Activated CD8-positive, alpha-beta T cell treated with anti-CD3 and anti-CD28 coated beads for 36 hours (primary cell): ENCODE measurements at regions not wholly inside any gene's neighbourhood (a gene's known extent, or its start where the extent isn't known, plus 50 kb on each side); places are given as distances from the start of the nearest gene placed in this dataset.

Source experiments
- ATAC-seq: fragments of 200-7000 bp; cut with Tn5 transposase; one replicate; pipeline ENCODE4 v1.10.0; 2021; ENCODE audit warnings: mild to moderate bottlenecking, moderate library complexity
- CTCF ChIA-PET: fragments of 350-600 bp; sonication (Branson Sonifier 250); formaldehyde crosslinking; loops from one replicate; lab custom pipeline; 2021; ENCODE audit warnings: antibody characterized with exemption; lab: Charles Lee
- POLR2A ChIA-PET: fragments of 350-600 bp; sonication (Branson Sonifier 250); formaldehyde crosslinking; loops from one replicate; lab custom pipeline; 2021; ENCODE audit warnings: antibody characterized with exemption; lab: Charles Lee
- DNase-seq: peaks from one replicate; pipeline ENCODE4 v3.0.0-alpha.2; 2020
- H3K27ac Mint-ChIP-seq: one replicate; pipeline ENCODE4 v1.8.0; 2021; ENCODE audit warnings: mild to moderate bottlenecking, mixed read lengths
- H3K27me3 Mint-ChIP-seq: one replicate; pipeline ENCODE4 v1.8.0; 2021; ENCODE audit warnings: mixed read lengths
- H3K36me3 Mint-ChIP-seq: one replicate; pipeline ENCODE4 v1.8.0; 2021; ENCODE audit warnings: low read depth, mixed read lengths
- H3K4me1 Mint-ChIP-seq: one replicate; pipeline ENCODE4 v1.8.0; 2021; ENCODE audit warnings: low read depth, mixed read lengths
- H3K4me3 Mint-ChIP-seq: one replicate; pipeline ENCODE4 v1.8.0; 2021; ENCODE audit warnings: mild to moderate bottlenecking, moderate library complexity, mixed read lengths
- H3K9me3 Mint-ChIP-seq: one replicate; pipeline ENCODE4 v1.8.0; 2021; ENCODE audit warnings: mixed read lengths
- intact Hi-C: fragments of 100-400 bp; cut with micrococcal nuclease; formaldehyde crosslinking; loops from one replicate; pipeline ENCODE4 v1.10.0; 2022
- TF ChIP-seq, protein P1 (sequence below): fragments of 200-600 bp; IDR thresholded peaks from one replicate; pipeline ENCODE4 v1.8.0; 2022; ENCODE audit warnings: antibody characterized with exemption, mild to moderate bottlenecking

DNA sequence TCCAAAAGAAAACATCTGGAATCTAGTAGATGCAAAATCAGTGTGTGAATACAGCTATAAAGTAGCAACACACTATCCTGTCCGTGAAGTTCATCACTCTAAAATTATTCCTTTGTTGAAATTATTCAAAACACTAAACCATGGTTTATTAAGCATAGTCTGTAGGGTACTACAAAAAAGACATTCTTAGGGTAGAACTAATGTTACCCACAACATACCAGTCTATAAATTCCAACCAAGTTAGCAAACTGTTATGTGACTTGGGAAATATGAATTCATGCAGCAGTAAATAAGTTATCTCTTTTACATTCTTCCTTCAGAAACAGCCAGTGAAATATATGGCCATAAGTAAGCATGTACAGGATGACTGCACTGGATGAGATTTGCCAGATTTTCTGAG is 580.3 kb upstream of the ADGRB3 start:
- ATAC-seq: no peak
- H3K36me3 Mint-ChIP-seq: no peaks in the 10 kb centered on the region

GRCh38 chr6:68053805-68054373 is 581.2 kb upstream of the ADGRB3 start:
- CTCF ChIA-PET: no interaction called here
- ATAC-seq (no peak), DNase-seq (no peak)
- POLR2A ChIA-PET: no interaction called here
- no peak overlapping the region for H3K27ac Mint-ChIP-seq
- intact Hi-C loops: no loop called here
- H3K27me3 Mint-ChIP-seq: no peaks in the 10 kb centered on the region
- TF ChIP-seq, protein P1, sequence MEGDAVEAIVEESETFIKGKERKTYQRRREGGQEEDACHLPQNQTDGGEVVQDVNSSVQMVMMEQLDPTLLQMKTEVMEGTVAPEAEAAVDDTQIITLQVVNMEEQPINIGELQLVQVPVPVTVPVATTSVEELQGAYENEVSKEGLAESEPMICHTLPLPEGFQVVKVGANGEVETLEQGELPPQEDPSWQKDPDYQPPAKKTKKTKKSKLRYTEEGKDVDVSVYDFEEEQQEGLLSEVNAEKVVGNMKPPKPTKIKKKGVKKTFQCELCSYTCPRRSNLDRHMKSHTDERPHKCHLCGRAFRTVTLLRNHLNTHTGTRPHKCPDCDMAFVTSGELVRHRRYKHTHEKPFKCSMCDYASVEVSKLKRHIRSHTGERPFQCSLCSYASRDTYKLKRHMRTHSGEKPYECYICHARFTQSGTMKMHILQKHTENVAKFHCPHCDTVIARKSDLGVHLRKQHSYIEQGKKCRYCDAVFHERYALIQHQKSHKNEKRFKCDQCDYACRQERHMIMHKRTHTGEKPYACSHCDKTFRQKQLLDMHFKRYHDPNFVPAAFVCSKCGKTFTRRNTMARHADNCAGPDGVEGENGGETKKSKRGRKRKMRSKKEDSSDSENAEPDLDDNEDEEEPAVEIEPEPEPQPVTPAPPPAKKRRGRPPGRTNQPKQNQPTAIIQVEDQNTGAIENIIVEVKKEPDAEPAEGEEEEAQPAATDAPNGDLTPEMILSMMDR: no peak
- H3K9me3 Mint-ChIP-seq: peaks cover 6% of the 10 kb centered on the region
- no peaks in the 10 kb centered on the region for H3K36me3 Mint-ChIP-seq
- no peaks in the 10 kb centered on the region for H3K4me1 Mint-ChIP-seq
- H3K4me3 Mint-ChIP-seq: no peak overlapping the region

More for the DNA sequence above, 580.3 kb upstream of the ADGRB3 start:
- intact Hi-C loops: no loop called here
- TF ChIP-seq, protein P1: no peak
- Mint-ChIP-seq H3K27me3 (no peaks in the 10 kb centered on the region), H3K4me1 (no peaks in the 10 kb centered on the region), H3K27ac (no peak overlapping the region), H3K9me3 (peaks cover 5% of the 10 kb centered on the region), H3K4me3 (no peak overlapping the region)
- DNase-seq: no peak
- ChIA-PET POLR2A (no interaction called here), CTCF (no interaction called here)

- Mint-ChIP-seq H3K4me3 (no peak overlapping the region), H3K9me3 (peaks cover 7% of the 10 kb centered on the region), H3K27ac (no peak overlapping the region), H3K36me3 (no peaks in the 10 kb centered on the region), H3K4me1 (no peaks in the 10 kb centered on the region), H3K27me3 (no peaks in the 10 kb centered on the region)
- intact Hi-C loops: no loop called here
- ChIA-PET POLR2A (no interaction called here), CTCF (no interaction called here)
- ATAC-seq: no peak
- TF ChIP-seq, protein P1: no peak
- DNase-seq: no peak
Measured at GRCh38 chr6:68052234-68052633, 582.8 kb upstream of the ADGRB3 start.

DNA sequence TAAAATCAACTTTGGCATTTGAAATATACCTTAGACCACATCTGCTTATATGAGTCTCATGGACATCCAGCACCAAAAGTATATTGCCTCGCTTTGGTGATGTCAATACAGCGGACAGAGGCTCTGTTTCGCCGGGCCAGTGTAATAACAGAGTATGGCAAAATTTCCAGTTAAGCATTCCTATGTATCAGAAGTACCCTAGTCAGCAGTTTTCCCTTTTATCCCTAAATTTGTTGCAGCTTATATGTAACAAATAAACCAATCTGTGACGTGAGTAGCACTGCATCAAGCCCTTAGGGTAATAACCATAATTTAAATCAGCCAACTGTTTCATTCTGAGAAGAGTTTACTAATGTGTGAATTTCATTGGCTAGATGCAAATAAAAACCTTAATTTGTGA is 585.5 kb upstream of the ADGRB3 start:
- DNase-seq (no peak), ATAC-seq (no peak)
- Mint-ChIP-seq H3K4me1 (no peaks in the 10 kb centered on the region), H3K27me3 (no peaks in the 10 kb centered on the region), H3K9me3 (peaks cover 9% of the 10 kb centered on the region), H3K36me3 (no peaks in the 10 kb centered on the region), H3K27ac (no peak overlapping the region), H3K4me3 (no peak overlapping the region)
- ChIA-PET POLR2A (no interaction called here), CTCF (no interaction called here)
- intact Hi-C loops: no loop called here
- TF ChIP-seq, protein P1: no peak

DNA sequence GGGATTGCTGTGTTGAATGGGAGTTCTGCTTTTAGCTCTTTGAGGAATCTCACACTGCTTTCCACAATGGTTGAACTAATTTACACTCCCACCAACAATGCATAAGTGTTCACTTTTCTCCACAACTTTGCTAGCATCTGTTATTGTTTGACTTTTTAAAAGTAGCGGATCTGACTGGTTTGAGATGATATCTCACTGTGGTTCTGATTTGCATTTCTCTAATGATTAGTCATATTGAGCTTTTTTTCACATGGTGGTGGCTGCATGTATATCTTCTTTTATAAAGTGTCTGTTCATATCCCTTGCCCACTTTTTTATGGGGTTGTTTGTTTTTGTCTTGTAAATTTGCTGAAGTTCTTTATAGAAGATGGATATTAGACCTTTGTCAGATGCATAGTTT is 588.3 kb upstream of the ADGRB3 start:
- TF ChIP-seq, protein P1: no peak
- no peak for DNase-seq
- ChIA-PET CTCF (no interaction called here), POLR2A (no interaction called here)
- H3K4me1 Mint-ChIP-seq: no peaks in the 10 kb centered on the region
- H3K9me3 Mint-ChIP-seq: peaks cover 7% of the 10 kb centered on the region
- no peaks in the 10 kb centered on the region for H3K36me3 Mint-ChIP-seq
- intact Hi-C loops: no loop called here
- no peaks in the 10 kb centered on the region for H3K27me3 Mint-ChIP-seq
- no peak overlapping the region for H3K4me3 Mint-ChIP-seq
- no peak for ATAC-seq
- no peak overlapping the region for H3K27ac Mint-ChIP-seq
